ENCODE measurements at regions not wholly inside any gene's neighbourhood (a gene's known extent, or its start where the extent isn't known, plus 50 kb on each side); places are given as distances from the start of the nearest gene placed in this dataset.

GRCh38 chr10:131422731-131423130, 111.2 kb upstream of the TCERG1L start:
- Histone ChIP-seq H3K9me3 (replicated peaks; ENCODE audit: control insufficient read depth, insufficient read depth, low read length) (peaks cover 12% of the 10 kb centered on the region), H3K27me3 (ENCODE audit: control insufficient read depth in 2 of 2, insufficient read depth in 2 of 2, low read length in 2 of 2) (no peaks in the 10 kb centered on the region), H3K79me2 (ENCODE audit: control insufficient read depth, insufficient read depth, low read length) (no peaks in the 10 kb centered on the region), H3K36me3 (ENCODE audit: control insufficient read depth in 2 of 2, extremely low read depth in 1 of 2, insufficient read depth in 2 of 2, low read length in 2 of 2) (no peaks in the 10 kb centered on the region), H4K20me1 (replicated peaks; ENCODE audit: control insufficient read depth, extremely low read depth, insufficient read depth, low read length) (no peaks in the 10 kb centered on the region), H3K27ac (ENCODE audit: insufficient read depth, low read depth, low read length) (no peak overlapping the region), H3K9me1 (replicated peaks; ENCODE audit: control insufficient read depth, extremely low read depth, insufficient read depth, low read length) (no peaks in the 10 kb centered on the region), H3K4me2 (ENCODE audit: insufficient read depth, low read length) (no peak overlapping the region), H3K4me1 (ENCODE audit: control insufficient read depth, extremely low read depth, insufficient read depth, low read length) (no peaks in the 10 kb centered on the region), H3K9ac (replicated peaks; ENCODE audit: extremely low read depth, insufficient read depth, low read length) (no peak overlapping the region), H3K4me3 (replicated peaks in 1 of 3; ENCODE audit: insufficient read depth in 1 of 3, low read depth in 1 of 3, low read length in 3 of 3) (no peak overlapping the region), H2AFZ (ENCODE audit: low read depth, low read length) (no peak overlapping the region)
- DNase-seq (ENCODE audit: low read depth, low spot score), result no peak
- BruUV-seq (replicated peaks), result no TSS peak
- CTCF ChIA-PET, result no interaction called here
- POLR2A ChIA-PET, result no interaction called here
- TF ChIP-seq MYC (IDR thresholded peaks at IDR 0.05; ENCODE audit: low read depth, low read length), result no peak
- no peak for TF ChIP-seq EZH2 (IDR thresholded peaks at IDR 0.05; ENCODE audit: borderline replicate concordance, low read depth, low read length, severe bottlenecking)
- no peak for TF ChIP-seq POLR2AphosphoS5 (IDR thresholded peaks at IDR 0.05; ENCODE audit: insufficient read depth, low read depth, low read length)
- TF ChIP-seq MAX (IDR thresholded peaks at IDR 0.05; ENCODE audit: insufficient read depth, insufficient read length), result no peak
- TF ChIP-seq GATA2 (IDR thresholded peaks at IDR 0.05; ENCODE audit: insufficient read depth, insufficient read length, low read depth, low read length), result no peak
- no peak for TF ChIP-seq CTCF (IDR thresholded peaks at IDR 0.05; ENCODE audit: extremely low read depth in 1 of 2, insufficient read depth in 1 of 2, low read depth in 1 of 2, low read length in 2 of 2)
- TF ChIP-seq JUN (IDR thresholded peaks at IDR 0.05; ENCODE audit: borderline replicate concordance, insufficient read depth, insufficient read length, low read depth), result no peak
- no peak for TF ChIP-seq POLR2A (IDR thresholded peaks at IDR 0.05; ENCODE audit: low read depth, low read length)
- no peak for TF ChIP-seq FOS (IDR thresholded peaks at IDR 0.05; ENCODE audit: borderline replicate concordance, insufficient read depth, low read length)
- dilution Hi-C loops (cut with MboI; ENCODE audit: extremely low pct_ligation_motif_present, low sequenced_read_pairs), result no loop called here
- intact Hi-C loops (cut with micrococcal nuclease), result no loop called here
- FAIRE-seq, result no peak
